ENCODE measurements at regions not wholly inside any gene's neighbourhood (a gene's known extent, or its start where the extent isn't known, plus 50 kb on each side); places are given as distances from the start of the nearest gene placed in this dataset.

GRCh38 chr22:47822422-47822821, 1060.0 kb downstream of the TBC1D22A start:
- no peak for DNase-seq

DNA sequence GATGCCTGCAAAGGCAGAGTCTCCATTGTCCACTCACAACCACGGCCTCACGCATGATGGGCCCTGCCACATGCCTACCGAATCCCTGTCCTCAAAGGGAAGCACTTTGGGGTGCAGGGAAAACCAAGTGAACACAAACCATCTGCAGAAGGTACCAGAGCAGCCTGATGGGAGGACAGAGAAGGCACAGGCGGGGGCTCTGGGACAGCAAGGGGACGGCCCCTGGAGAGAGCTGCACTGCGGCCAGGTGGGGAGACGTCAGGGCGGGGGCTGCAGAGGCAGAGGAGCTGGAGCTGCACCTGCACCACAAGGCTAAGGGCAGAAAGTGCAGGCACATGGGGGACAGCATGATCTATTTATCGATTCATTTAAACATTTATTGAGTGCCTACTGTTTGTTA, 1056.0 kb downstream of the TBC1D22A start:
- DNase-seq = no peak

DNA sequence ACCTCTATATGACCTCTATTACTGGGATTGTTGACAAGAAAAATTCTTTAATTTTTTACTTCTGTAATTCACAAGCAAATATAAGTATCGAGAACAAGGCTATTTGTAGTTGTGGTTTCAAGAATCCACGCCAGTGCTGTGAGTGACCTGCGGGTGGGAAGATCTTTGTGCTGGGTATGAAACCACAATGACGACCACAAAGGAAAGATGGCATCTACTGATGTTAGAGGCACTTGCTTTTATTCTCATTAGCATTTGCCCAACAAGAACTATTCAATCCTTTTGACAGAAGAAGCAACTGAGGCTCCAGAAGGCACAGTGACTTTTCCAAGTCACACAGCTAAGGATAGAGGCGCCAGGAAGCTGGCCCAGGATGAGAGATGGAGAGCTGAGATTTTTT, 1054.9 kb downstream of the TBC1D22A start:
- DNase-seq = no peak

DNA sequence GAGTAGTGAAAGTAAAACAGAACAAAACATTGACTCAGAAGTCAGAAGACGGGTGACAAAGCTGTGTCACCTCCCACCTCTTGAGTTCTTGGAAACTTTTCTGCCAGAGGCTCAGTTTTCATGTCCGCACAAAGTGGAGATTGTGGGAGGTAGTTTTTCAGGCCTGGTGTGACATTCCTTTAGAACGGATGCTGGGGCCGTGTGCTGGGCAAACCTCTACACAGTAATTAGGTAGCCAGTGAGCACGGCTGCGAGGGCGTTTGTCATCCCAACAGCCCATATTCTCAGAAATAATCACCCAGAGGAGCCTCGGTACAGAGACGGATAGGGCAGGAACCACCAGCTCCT, 1054.4 kb downstream of the TBC1D22A start:
- no peak for DNase-seq

DNA sequence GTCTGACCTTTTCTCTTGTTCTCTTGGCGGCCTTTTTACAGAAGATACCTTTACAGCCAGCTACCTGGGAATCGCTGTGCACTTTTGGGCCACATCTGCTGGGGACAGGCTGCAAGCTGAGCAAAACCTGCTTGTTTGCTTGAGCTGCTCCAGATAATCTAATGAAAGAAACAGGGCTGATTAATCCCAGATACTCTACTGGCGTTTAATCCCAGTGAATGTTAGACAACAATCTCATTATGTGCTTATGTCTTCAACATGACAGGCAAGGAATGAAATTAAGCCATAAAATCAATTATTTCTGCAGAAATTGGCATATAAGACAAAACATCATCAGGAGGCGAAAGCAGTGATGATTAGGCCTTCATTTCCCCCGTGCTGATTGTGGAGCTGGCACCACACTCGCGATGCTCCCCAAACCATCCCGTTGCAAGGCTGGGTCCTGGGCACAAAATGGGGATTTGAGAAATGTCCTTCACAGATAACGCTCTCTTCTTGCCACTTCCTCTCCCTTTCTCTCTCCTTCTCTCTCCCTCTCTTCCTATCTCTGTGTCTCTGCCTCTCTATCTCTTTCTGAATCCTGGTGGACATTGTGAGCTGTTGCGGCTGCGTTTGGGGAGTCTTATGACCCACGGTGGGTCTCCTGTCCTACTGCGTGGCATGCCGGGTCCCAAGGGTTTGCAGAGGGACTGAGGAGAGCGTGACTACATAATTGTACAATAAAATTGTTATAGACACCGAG, 1053.8 kb downstream of the TBC1D22A start:
- DNase-seq = no peak

DNA sequence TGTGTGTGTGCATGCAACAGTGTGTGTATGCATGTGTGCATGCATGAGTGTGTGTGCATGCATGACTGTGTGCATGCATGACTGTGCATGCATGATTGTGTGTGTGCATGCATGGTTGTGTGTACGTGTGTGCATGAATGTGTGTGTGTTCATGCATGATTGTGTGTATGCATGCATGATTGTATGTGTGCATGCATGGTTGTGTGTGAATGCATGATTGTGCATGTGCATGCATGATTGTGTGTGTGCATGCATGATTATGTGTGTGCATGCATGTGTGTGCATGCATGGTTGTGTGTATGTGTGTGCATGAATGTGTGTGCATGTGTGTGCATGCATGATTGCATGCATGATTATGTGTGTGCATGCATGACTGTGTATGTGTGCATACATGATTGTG, 1052.0 kb downstream of the TBC1D22A start:
- DNase-seq = no peak

GRCh38 chr22:47813661-47814060, 1051.2 kb downstream of the TBC1D22A start:
- no peak for DNase-seq

GRCh38 chr22:47811971-47812370, 1049.5 kb downstream of the TBC1D22A start:
- no peak for DNase-seq

DNA sequence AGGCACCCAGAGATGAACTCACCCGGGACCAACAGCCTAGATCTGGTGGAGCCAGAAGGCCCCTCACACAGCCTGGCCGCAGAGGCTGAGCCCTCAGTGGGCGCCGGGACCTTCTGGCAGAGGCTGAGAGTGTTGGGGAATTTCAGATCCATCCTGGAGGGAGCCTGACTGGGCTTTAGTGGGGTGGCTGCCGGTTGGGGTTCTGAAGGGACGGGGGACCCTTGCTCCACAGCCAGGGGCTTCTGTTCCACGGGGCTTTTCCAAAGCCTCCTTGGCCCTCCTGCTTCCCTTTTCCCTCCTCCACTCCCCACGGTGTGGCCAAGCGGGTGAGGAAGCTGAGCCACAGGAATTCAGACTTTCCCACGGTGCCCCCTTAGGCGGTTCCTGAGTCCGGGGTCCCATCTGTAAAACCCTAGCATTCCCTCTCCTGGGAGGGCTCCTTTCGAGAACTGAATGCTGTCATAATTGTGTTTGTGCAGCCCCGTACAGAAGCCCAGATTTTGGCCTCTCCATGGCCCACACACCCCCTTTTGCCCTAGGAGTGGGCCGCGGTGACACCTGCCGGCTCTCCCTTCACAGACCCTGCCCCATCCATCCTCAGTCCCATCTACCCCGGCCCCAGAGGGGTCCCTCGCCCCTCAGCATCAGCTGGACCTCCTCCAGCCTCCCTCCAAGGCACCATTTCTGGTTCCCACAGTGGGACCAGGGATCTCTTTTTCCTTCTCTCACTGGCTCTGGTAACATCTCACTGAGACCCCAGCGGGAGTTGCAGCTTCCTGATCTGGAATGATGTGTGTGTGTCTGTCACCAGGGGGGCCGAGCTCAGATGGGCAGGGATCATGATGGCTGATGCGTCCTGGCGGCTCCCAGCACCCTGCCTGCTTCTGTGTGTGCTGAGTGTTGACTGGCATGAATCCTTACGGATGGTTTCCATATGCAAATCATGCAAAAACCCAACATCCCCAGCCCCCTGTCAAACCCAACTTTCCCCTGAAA, 1048.4 kb downstream of the TBC1D22A start:
- no peak for DNase-seq

DNA sequence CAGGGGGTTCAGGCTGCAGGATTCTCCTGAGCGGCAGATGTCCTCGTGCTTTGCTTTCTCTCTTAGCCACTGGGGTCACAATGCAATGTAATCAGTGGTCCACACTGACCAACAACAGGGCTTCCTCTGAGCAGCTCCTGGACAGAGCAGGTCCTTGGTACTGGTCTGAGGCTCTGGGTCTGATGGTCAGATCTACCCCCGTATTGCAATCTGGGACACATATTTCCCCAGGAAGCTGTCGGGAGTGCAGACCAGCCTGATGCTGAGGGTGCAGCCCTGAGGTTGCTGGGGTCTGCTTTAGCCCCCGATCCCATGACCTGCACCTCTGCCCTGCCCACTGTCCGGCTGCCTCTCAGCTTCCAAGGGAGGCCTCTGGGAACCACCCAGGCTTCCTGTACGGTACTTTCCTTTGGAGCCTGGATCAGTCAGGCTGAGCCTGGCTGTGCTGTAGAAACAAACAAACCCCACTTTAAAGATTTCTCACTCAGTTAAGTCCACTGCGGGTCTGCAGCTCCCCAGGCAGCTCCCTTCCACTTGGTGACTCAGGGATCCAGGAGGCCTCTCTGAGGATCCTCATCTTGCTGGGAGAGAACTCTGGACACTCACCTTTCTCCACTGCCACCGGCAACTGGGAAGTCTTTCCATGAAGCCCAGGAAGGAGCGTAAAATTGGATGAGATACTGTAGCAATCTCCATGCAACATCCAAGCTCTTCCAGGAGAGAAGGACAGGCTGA, 1046.6 kb downstream of the TBC1D22A start:
- DNase-seq = no peak

- DNase-seq = no peak
These were observed 1045.8 kb downstream of the TBC1D22A start for GRCh38 chr22:47808236-47808635.

DNA sequence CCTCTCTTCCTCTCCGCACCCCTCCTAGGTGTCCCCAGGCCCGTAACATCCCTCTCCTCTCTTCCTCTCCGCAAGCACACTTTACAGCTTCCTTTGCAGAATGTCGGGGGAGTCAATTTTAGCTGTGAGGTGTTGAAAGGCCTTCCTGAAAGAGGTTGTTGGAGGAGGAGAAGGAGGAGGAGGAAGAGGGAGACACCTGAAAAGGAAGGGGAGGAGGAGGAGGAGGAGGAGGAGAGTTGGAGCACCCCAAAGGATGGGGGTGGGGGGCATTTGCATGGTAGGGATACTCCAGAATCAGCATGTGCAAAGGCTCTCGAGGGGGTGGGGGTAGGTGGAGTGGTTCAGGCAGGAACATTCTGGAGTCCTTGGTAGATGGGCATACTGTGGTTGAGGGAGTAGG, 1045.1 kb downstream of the TBC1D22A start:
- DNase-seq = no peak

GRCh38 chr22:47806894-47807293, 1044.4 kb downstream of the TBC1D22A start:
- DNase-seq = no peak

DNA sequence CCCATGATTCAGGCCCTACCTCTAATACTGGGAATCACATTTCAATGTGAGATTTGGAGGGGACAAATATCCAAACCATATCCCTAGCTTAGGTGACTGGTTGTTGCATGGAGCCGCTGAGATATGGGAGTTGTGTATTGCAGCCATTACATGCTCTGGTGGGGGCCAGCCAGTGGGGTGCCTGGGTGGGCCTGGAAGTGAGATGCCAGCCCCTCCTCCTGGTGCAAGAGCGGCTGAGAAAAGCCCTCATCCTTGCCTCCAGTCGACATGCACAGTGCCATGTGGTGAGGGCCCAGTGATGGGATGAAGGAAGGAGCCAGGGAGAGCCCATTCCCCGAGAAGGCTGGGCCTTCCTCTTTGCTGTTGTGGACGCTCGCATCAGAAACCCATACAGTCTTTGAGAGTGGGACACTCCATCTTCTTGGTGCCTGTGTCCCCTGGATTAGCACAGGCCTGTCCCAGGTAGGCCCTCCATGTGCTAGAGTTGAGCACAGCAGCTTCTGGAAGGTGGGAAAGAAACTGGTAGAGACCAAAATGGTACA, 1043.0 kb downstream of the TBC1D22A start:
- DNase-seq = no peak

DNA sequence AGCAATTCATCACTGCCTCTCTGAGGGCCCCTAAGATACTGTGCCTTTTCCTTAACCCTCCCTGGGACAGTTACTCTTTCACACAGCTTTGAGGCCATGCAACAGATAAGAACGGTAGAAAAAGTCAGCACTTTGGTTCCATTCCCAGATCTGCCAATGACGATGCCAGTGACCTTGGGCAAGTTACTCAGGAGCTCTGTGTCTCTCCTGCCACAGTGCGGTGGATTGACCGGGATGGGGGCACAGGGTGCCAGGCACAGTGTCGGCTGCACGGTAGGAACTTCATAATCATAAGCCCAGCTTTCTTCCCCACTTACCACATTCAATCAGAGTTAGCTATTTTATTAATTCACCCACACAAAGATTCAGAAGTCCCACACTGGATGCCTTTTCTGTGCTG, 1041.8 kb downstream of the TBC1D22A start:
- DNase-seq = no peak

- DNase-seq = no peak
These were observed 1040.0 kb downstream of the TBC1D22A start for GRCh38 chr22:47802421-47802820.

DNA sequence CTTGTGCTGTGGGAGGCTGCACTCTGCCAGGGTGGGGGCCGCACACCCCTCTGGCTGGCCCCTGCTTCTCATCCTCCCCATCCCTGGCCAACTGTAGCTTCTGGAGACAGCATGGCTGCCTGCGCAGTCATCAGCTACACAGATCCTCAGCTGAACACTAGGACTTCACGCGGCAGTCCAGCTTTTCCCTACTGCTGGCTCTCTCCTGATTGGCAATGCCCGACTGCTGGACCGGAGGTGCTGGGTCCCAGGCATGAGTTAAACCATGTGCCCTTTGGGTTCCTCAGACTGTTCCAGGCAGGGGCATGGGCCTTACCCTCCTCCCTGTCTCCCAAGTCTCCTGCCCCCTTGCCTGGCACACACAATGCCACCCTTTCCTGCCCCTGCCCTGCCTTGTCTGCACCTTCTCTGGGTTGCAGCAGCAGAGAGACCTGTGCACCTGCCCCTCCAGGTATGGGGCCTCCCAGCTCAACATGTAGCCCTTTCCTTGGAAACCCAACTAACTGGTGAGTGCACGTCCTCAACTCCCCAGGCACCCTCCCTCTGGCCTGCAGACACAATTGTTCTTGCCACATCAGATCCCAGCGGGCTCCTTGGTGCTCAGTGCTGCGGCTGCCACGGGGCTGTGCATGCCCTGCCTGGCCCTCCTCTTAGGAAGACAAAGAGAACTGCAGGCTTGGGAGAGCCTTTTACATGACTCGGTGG, 1039.2 kb downstream of the TBC1D22A start:
- no peak for DNase-seq

- no peak for DNase-seq
These were observed 1035.8 kb downstream of the TBC1D22A start for GRCh38 chr22:47798229-47798628.

DNA sequence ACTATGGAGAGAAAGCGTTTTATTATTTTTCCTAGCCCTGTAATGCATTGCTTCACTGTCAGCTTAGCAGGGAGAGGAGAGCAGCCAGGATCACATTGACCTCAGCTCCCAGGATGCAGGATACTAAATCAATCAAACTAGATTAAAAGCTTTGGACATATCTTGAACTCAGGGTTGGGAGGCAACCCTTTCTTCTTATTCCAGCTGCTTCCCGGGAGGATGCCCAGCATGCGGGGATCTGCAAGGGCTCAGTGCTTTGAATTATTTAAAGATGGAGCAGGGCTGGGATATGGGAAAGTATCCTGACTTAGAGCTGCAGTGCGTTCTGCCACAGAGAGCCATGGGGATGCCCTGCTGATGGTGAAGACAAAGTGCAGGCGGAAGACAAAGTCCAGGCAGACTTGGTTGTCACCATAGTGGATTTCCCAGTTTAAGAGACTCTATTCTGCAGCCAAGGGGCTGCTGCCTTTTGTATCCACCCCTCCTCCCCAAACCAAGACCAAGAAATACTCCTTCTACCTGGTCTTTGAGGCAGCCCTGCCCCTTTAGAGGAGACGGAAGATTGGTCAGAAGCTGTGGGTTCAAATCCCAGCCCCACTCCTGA, 1035.0 kb downstream of the TBC1D22A start:
- no peak for DNase-seq

DNA sequence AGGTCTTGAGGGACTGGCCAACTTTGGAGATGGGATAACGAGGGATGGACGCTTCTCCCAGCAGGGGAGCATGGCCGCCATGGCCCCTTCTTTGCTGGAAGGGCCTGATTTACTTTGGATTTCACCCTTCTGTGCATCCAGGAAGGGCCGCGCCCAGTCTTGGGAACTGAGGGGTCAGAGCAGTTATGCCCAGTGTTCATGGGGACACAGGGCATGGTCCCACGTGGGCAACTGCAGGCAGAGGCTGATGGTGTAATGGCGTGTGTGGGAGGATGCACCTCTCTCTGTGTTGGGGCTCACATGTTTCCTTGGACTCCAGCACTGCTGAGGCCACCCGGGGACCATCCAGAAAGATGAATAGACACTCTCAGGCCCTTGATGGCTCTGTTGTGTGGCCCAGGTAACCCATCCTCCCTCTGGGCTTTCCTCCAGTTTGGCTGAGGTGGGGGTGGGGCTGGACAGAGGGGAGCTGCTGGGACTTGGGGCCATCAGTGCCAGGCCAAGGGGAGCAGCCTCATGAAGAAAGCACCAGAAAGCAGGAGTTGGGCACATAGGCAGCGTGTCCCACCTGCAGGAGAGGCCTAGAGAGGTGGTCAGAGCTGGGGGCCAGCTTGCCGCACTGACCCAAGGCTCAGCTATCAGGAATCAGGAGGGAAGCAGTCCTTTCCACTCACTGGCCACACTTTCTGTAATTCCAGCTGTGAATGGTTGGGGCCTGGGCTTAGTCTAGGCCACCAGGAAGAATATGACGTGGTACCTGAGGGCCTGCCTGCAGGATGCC, 1033.9 kb downstream of the TBC1D22A start:
- DNase-seq = no peak

GRCh38 chr22:47795477-47796127, 1033.2 kb downstream of the TBC1D22A start:
- no peak for DNase-seq
